GM19372 (cell line): ENCODE measurements at regions not wholly inside any gene's neighbourhood (a gene's known extent, or its start where the extent isn't known, plus 50 kb on each side); places are given as distances from the start of the nearest gene placed in this dataset.
"Not testable (repeated sequence)": the region's sequence is repeated elsewhere in the genome, so short reads cannot be mapped to it uniquely, and the experiment has no call there.

ENCODE experiments used
- ATAC-seq: cut with Tn5 transposase; IDR thresholded peaks from one replicate; pipeline ENCODE4 v1.9.1; 2021; ENCODE audit warnings: mild to moderate bottlenecking, low read depth, moderate library complexity; ENCODE audit not compliant: unreplicated experiment

GRCh38 chr10:59025981-59026765, 150.3 kb upstream of the PHYHIPL start:
- ATAC-seq = no peak

- no peak for ATAC-seq
Measured at GRCh38 chr10:59027975-59028655, 148.3 kb upstream of the PHYHIPL start.

- no peak for ATAC-seq
Measured at GRCh38 chr10:59033622-59034021, 142.8 kb upstream of the PHYHIPL start.

- ATAC-seq = peak; percentile 74
Measured at GRCh38 chr10:59036311-59037017, 140.0 kb upstream of the PHYHIPL start.

- ATAC-seq = peak; percentile 13
Measured at GRCh38 chr10:59037018-59037389, 139.4 kb upstream of the PHYHIPL start.

- ATAC-seq = no peak
Measured at GRCh38 chr10:59037506-59037905, 138.9 kb upstream of the PHYHIPL start.

GRCh38 chr10:59043358-59043757, 133.1 kb upstream of the PHYHIPL start:
- ATAC-seq = not testable (repeated sequence)

GRCh38 chr10:59047180-59047579, 129.3 kb upstream of the PHYHIPL start:
- no peak for ATAC-seq

GRCh38 chr10:59047957-59048618, 128.4 kb upstream of the PHYHIPL start:
- ATAC-seq = peak; percentile 75

GRCh38 chr10:59053502-59053901, 122.9 kb upstream of the PHYHIPL start:
- not testable (repeated sequence) for ATAC-seq

GRCh38 chr10:59055045-59055444, 121.4 kb upstream of the PHYHIPL start:
- no peak for ATAC-seq

- ATAC-seq = no peak
Measured at GRCh38 chr10:59057345-59057744, 119.1 kb upstream of the PHYHIPL start.

- no peak for ATAC-seq
Measured at GRCh38 chr10:59060852-59061251, 115.6 kb upstream of the PHYHIPL start.

- ATAC-seq = no peak
Measured at GRCh38 chr10:59063491-59063890, 113.0 kb upstream of the PHYHIPL start.

- ATAC-seq = no peak
Measured at GRCh38 chr10:59064080-59064692, 112.3 kb upstream of the PHYHIPL start.

GRCh38 chr10:59064759-59065539, 111.5 kb upstream of the PHYHIPL start:
- no peak for ATAC-seq

- no peak for ATAC-seq
Measured at GRCh38 chr10:59068581-59069191, 107.8 kb upstream of the PHYHIPL start.

- ATAC-seq = no peak
Measured at GRCh38 chr10:59072038-59072437, 104.4 kb upstream of the PHYHIPL start.

GRCh38 chr10:59073456-59074053, 102.9 kb upstream of the PHYHIPL start:
- no peak for ATAC-seq
